GM19099 (cell line): ENCODE measurements at regions not wholly inside any gene's neighbourhood (a gene's known extent, or its start where the extent isn't known, plus 50 kb on each side); places are given as distances from the start of the nearest gene placed in this dataset.
A peak's percentile ranks its signal among the peaks of the same experiment; 100 is the strongest.

ENCODE experiments used
- POLR2A ChIP-seq: IDR thresholded peaks from 3 replicates; pipeline ENCODE4 v1.6.1; 2011; ENCODE audit warnings: low read depth; ENCODE audit not compliant: insufficient read length; ENCODE audit errors: extremely low read depth

DNA sequence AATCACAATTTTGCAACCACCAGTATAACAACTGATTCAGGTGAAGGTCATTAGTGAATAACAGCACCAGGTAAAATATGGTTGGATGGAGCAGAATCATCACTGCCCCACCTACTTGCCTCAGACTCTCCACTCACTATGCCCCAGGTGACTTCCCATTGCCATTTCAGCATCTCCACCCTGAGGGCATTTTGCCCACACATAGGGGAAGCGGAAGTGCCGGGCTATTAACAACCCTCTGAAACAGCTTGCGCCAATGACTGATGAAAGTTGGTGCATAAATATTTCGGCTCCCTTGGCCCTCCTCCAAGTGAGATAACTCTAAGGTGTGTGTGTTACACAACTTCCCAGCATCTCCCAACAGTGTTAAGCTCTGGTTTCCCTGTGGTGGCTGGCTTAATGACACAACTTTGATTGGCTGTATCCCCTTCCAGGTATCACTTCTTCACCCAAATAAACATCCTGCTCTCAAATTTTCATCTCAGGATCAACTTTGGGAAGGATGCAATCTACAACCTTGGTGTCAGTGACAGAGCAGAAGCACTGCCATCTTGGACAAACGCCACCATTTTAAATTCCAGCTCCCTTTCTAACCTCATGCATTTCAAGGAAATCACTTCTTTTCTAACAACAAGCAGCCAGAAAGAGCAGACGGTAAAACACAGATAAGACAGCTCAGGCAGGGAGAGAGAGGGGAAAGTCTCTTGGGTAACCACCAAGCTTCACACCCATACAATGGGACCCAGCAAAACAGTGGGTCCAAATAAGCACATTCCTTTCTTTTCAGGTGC, 73.6 kb upstream of the PPP2R5C start:
- TF ChIP-seq POLR2A, result no peak

DNA sequence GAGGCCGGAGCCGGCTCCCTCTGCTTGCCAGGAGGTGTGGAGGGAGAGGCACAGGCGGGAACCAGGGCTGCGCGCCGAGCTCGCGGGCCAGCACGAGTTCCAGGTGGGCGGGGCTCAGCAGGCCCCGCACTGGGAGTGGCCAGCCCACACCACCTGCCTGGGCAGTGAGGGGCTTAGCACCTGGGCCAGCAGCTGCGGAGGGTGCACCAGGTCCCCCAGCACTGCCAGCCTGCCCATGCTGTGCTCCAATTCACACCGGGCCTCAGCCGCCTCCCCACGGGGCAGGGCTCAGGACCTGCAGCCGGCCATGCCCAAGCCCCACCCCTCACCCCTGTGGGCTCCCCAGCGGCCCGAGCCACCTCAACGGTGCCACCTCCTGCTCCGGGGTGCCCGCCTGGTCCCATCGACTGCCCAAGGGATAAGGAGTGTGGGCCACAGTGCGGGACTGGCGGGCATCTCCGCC, 72.4 kb upstream of the PPP2R5C start:
- no peak for TF ChIP-seq POLR2A

DNA sequence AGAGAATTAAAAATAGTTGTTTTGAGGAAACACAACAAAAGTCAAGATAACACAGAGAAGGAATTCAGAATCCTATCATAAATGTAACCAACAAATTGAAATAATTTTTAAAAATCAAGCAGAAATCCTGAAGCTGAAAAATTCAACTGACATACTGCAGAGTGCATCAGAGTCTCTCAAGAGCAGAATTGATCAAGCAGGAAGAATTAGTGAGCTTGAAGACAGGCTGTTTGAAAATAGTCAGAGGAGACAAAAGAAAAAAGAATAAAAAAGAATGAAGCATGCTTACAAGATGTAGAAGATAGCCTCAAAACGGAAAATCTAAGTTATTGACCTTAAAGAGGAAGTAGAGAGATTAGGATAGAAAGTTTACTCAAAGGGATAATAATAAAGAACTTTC, 65.8 kb upstream of the PPP2R5C start:
- no peak for TF ChIP-seq POLR2A

DNA sequence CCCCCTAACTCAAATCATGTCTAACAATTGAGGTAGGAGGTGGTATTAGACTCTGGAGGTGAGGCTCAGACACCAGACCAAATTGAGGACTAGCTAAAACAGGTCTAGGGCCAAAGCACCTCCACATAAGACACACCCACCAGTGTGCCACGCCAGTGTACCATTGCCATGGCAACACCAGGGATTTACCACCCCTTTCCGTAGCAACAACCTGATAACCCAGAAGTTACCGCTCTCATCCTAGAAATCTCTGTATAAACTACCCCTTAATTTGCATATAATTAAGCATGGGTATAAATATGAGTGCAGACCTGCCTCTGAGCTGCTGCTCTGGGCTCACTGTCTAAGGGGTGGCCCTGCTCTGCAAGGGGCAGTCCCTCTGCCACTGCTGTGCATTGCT, 57.4 kb upstream of the PPP2R5C start:
- no peak for TF ChIP-seq POLR2A

DNA sequence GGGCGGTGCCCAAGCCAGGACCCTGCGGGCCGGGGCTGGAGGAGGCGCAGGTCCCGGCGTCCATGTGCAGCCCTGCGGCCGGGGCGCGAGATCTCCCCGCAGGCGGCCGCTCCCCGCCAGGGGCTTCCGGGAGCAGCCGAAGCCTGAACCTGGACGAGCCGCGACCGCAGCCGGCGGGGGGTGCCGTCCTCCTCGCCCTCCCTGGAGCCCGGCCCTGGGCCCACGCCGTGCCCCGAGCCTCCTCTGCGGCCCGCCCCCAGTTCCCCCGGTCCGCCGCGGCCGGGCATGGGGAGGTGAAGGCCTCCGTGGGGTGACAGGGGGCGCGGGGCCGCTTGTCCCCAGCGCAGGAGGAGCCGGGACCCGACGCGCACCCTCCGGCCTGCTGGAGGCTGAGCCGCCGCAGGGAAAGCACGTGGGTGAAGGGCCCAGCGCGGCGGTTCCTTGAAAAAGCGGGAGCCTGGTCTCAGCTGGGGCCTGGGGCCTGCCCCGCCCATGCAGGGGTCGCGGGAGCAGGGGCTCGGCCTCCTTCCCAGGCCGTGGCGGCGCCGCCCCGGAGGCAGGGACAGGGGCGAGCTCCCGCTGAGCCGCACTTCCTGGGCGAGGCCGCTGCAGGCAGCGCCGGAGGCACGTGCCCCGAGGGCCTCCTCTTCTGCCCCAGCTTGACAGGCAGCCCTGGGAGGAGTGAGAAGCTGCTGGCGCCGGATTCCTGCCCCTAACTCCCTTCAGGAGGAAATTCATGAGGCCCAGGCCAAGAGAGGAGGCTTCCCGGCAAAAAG, 55.6 kb upstream of the PPP2R5C start:
- TF ChIP-seq POLR2A, result peak; percentile 41

DNA sequence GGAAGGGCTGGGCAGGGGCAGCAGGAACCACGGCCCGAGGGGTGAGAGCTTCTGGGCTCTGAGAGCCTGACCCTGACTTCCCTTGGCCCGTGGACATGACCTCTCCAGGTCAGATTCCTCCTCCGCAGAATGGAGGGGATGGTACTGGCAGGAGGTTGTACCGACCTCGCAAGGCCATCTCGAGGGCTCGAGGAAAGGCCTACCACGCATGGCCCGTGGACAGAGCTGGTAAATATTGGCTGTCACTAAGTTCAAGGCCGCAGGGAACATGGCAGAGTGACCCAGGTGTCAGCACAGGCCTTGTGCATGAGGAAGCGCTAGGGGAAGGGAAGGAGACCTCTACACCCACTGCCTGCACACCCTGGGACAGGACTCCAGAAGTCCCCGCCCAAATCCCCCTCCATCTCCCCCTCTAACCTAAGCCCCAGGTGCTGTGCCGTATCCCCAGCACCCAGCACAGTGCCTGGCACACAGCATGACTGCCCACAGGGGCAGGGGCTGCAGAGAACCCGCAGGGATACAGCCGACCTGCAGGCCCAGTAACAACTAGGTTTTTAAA, 54.9 kb upstream of the PPP2R5C start:
- no peak for TF ChIP-seq POLR2A

DNA sequence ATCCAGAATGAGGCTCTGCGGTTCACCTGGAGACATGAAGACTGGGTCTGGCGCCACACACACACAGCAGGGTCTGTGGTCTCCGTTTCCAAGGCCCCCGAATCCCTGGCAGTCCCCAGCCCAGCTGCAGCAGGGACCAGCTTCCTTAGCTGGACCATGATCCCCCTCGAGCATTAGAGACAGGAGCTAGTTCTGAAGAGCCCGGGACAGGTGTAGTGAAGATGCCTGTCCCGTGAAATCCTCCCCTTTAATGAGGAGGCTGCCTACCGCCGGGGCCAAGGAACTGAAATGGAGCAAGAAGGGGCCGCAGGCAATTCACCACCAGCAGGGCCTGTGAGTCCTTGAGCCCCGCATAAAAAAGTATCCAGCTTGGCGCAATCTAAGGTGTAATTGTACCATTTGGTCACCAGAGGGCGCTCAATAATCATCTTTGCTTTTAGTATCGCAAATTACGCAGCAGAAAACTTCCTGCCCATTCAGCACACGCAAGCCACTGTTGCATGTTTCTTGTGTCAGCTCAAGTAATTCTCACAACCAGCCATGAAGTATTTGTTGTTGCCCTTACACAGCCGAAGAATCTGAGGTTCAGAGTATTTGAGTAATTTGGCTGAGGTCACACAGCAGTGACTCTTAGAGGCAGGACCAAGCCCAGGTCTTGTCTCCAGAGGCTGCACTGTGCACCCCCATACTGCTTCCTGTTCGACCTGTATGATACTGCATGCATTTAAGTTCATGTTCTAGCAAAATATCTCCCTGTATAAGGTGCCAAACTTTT, 54.3 kb upstream of the PPP2R5C start:
- no peak for TF ChIP-seq POLR2A

DNA sequence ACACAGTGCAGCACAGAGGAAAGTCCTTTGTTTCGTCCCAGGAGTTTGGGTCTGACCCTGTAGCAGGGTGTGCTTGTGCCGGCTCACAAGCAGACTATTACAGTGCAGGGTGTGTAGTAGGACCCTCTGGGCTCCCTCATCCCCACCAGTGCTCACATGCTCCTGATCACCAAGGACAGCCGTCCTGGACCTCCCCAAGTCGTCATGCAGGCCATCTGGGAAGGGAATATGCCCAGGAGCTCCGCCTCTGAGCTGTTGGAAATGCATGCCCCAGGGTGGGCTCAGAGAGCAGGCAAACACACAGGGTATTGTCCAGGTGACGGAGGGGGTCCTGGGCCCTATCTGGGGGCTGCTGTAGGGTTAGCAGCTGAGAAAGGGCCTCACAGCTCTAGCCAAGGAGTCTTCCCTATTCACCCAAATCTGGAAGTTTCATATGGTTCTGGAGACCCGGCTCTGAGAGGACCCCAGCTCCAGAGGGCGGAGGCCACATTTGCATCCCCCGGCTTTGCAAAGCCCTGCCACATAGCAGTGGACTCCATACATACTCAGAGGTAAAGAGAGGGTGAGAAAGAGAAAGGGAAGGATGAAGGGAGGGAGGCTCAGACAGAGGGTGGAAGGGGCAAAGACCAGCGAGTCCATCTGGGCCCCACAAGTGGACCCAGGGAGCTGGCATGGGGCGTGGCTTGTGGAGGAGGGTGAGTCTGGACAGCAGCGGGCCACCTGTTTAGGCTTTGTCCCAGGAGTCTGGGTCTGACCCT, 53.5 kb upstream of the PPP2R5C start:
- TF ChIP-seq POLR2A, result no peak

DNA sequence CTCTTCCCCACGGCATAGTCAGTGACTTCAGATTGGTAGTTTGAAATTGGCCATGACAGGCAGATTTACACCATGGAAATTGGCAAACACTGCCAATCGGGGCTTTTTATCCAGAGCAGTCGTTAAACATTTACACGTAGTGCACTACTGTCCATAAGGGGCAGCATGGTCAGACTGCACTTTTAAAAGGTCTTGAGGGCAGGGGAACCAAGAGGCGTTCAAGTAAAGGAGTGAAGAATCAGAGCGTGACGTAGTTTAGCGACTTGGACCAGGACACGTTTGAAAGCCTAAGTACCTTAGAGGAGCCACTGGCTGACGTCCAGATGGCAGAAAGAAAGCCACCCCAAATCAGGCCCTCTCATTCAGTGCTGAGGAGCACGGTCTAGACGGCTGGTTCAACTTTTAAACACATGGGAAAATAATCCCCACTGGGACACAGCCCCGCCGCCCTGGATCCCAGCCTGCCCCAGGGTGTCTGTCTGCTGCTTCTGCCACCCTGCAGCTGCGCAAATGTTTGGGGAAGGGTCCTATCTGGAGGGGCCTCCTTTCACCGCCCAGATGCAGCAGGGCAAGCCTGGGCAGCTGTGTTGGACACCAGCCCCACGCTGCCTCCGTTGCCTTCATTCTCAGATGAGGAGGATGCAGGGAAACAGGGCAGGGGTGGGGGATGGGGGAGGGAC, 52.5 kb upstream of the PPP2R5C start:
- TF ChIP-seq POLR2A, result no peak

DNA sequence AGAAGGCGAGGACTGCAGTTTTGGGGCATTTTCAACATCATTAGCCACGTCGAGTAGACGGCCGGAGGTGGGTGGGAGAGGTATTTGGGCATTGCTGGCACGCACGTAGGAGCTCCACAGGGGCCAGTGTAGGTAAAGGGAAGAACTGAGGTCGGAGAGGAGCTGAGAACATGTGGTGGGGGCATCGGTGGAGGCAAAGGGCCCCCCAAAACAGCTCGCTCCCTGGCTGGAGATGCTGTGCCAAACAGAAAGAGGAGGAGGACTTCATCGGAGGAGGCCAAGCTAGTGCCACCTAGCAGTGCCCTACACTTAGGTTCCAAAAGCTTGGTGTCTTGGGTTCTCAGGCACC, 52.0 kb upstream of the PPP2R5C start:
- TF ChIP-seq POLR2A, result no peak

DNA sequence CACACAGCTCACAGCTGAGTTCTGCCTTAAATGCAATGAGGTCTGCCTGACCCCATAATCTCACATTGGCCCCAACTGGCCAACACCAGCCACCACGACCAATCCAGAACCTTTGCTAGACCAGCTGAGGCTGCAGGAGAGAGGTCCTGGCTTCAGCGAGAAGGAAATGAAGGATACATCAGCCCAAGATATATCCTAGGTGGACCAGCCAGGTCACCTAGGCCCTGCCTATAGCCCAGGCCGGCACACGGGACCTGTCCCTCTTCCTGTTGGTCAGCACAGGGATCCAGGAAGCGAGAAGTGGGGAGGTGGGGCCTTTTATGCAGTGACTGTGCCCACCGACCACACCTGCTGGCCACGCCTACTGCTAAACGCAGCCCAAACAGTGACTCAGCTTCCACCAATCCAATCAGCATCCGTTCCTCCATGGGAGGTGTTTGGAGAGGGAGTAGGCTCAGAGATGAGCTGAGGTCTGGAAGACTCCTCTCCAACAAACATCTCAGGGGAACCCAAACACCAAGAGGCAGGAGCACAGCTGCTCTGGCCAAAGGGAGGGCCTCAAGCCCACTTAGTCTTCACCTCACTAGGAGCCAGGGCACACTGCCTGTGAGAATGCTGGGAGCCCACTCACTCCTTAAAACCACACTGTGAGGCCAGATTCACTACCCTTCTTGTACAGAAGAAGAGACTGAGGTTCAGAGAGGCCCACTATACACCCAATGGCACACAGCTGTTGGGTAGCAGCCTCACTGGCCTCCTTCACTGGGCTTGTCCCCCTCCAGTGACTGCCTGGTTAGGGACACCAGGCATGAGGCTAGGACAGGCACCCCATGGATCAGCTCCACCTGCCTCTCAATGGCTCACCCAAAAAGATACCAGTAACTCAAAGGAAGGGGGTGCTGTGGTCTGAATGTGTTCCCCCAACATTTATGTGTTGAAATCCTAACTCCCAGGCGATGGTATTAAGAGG, 51.3 kb upstream of the PPP2R5C start:
- TF ChIP-seq POLR2A, result no peak

DNA sequence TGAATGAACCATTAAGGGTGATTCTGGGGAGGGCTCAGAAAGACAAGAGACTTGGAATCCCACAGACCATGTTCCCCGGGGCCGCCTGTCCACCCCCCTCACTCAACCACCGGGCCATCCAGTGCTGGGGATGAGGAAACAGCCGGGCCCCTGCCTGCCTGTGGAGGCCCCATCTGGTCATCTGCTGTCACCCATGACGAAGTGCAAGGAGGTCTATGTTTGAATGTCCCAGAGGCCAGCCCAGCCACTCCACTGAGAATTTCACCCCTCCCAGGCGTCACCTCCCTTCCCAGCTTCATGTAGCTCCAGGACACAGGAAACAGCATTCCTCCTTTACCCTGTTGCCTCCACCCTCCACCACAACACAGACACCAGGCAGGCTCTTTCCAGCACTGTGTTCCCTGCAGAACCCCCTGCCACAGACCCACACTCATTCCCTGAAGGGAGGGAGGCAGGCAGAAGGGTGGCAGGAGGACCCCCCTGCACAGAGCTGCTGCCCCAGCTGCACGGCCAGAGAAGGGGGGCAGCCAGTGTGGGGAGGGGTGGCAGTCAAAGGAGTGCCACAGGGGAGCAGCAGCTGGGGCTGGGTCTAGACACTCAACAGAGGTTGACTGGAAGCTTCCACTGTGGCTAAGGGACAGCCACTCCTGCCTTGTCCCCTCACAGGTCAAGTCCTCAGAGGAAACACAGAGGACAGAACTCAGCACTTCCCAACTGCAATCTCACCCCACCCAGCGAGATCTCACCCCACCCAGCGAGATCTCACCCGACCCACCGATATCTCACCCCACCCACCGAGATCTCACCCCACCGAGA, 50.3 kb upstream of the PPP2R5C start:
- no peak for TF ChIP-seq POLR2A
